Astrocyte (in vitro differentiated cells and primary cell): ENCODE measurements at regions not wholly inside any gene's neighbourhood (a gene's known extent, or its start where the extent isn't known, plus 50 kb on each side); places are given as distances from the start of the nearest gene placed in this dataset.

Experiments used
- EZH2 ChIP-seq: IDR thresholded peaks from 2 replicates; pipeline ENCODE4 v1.6.1; 2012; ENCODE audit warnings: mild to moderate bottlenecking, low read length, inconsistent platforms; ENCODE audit not compliant: insufficient read depth
- TF ChIP-seq, protein P1 (sequence below): IDR thresholded peaks from 2 replicates; pipeline ENCODE4 v1.5.1; 2011; ENCODE audit warnings: low read depth, mild to moderate bottlenecking, inconsistent platforms, low read length, moderate library complexity; ENCODE audit not compliant: insufficient read depth

GRCh38 chr9:120336753-120337090 lies 243.2 kb downstream of the CDK5RAP2 start:
- TF ChIP-seq, protein P1, sequence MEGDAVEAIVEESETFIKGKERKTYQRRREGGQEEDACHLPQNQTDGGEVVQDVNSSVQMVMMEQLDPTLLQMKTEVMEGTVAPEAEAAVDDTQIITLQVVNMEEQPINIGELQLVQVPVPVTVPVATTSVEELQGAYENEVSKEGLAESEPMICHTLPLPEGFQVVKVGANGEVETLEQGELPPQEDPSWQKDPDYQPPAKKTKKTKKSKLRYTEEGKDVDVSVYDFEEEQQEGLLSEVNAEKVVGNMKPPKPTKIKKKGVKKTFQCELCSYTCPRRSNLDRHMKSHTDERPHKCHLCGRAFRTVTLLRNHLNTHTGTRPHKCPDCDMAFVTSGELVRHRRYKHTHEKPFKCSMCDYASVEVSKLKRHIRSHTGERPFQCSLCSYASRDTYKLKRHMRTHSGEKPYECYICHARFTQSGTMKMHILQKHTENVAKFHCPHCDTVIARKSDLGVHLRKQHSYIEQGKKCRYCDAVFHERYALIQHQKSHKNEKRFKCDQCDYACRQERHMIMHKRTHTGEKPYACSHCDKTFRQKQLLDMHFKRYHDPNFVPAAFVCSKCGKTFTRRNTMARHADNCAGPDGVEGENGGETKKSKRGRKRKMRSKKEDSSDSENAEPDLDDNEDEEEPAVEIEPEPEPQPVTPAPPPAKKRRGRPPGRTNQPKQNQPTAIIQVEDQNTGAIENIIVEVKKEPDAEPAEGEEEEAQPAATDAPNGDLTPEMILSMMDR: no peak
- no peak for TF ChIP-seq EZH2
